ENCODE measurements at regions not wholly inside any gene's neighbourhood (a gene's known extent, or its start where the extent isn't known, plus 50 kb on each side); places are given as distances from the start of the nearest gene placed in this dataset.
"Not testable (repeated sequence)": the region's sequence is repeated elsewhere in the genome, so short reads cannot be mapped to it uniquely, and the experiment has no call there.

DNA sequence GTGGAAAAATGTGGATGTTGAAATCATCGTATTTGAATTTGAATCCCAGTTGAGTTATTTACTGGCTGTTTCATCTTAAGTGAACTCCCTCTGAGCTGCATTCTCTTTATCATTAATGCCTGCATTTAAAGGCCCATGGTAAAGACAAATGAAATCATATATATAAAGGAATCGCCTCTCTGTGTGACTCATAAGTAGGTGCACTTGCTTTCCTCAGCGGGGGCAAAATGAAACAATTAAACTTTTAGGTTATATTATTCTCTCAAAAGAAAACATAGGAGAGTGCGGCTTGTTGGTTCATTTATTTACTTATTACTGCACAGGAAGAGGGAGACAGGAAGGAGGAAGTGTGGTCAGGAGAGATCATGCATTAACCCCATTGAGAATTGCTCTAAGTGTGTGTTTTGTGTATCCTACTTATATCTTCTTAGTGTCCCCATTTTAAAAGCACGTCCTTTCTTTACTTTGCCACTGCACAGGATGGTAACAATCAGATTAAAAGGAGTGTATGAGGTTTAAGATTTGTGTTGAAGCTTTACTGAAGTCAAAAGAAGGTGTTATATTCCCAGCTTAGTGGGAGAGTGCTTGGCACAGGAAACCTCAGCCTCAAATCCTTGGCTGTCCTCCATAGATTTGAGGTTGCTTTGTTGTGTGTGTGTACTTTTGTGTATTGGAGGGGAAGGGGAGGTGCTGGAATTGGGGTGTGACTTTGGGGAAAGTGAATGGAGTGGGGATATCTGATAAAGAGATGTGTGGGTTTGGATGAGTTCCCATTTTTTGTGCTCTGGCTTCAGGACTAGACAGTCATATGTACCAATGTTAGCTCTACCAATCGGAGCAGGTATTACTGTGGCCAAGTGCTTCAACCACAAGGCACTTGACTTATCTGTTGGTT lies 595.8 kb upstream of the NR2F2 start:
- DNase-seq = no peak

GRCh38 chr15:95737060-95737459 lies 593.4 kb upstream of the NR2F2 start:
- DNase-seq = no peak

GRCh38 chr15:95739131-95739530 lies 591.4 kb upstream of the NR2F2 start:
- no peak for DNase-seq

DNA sequence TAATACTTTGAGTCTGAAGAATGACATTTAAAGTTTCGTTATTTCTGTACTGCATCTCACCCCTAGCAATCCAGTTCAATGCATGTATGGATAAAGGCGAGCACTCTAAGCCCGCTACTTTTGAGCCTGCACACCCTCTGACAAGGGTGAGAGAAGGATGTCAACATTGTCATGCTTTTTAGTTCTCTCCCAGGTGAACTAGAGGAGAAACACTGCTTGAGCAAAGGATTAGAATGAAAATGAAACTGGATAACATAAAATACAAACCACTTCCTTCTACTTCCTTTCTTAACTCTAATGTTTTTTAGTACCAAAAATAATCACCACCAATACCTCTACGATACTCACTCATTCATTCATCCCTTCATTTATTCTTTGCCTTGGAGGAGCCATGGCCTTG lies 588.7 kb upstream of the NR2F2 start:
- DNase-seq = no peak

- DNase-seq = no peak
These were observed 588.2 kb upstream of the NR2F2 start for GRCh38 chr15:95742256-95742655.

GRCh38 chr15:95742836-95743235 lies 587.7 kb upstream of the NR2F2 start:
- no peak for DNase-seq

DNA sequence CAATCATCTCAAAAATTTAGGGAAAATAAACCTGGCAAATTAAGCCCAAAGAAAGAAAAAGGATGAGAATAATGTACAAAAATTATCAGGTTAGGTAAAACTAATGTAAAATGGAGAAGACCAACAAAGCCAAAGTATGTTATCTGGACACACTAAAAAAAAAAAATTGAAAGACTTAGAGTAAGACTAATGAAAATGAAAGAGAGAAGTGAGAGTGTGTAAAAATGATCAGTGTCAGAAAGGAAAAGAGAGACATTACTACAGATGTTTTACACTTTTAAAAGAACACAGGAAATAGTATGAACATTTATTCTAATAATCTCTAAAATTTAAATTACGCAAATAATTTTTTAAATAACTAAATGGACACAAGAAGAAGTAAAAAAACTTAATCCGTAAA lies 573.3 kb upstream of the NR2F2 start:
- DNase-seq = no peak

DNA sequence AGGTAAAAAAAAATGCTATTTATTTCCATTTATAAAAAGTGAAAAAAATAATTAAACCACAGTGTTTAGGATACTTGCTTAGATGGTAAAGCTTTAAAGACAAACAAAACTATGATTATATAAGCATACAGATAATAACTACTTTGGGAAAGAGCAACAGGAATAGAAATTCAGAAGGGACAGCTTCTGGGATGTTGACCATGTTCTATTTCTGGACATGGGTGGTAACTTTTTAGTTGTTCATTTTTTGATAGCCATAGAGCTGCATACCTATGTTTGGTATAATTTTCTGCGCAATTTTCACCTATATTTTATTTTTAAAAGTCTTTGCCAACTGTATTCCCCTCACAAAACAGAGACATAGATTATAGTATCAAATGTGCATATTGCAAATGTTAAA lies 572.0 kb upstream of the NR2F2 start:
- DNase-seq = no peak

- DNase-seq = no peak
These were observed 571.6 kb upstream of the NR2F2 start for GRCh38 chr15:95758851-95759250.

GRCh38 chr15:95760508-95760907 lies 570.0 kb upstream of the NR2F2 start:
- DNase-seq = no peak

GRCh38 chr15:95761501-95762165 lies 568.9 kb upstream of the NR2F2 start:
- DNase-seq = no peak

GRCh38 chr15:95763426-95763825 lies 567.1 kb upstream of the NR2F2 start:
- no peak for DNase-seq

DNA sequence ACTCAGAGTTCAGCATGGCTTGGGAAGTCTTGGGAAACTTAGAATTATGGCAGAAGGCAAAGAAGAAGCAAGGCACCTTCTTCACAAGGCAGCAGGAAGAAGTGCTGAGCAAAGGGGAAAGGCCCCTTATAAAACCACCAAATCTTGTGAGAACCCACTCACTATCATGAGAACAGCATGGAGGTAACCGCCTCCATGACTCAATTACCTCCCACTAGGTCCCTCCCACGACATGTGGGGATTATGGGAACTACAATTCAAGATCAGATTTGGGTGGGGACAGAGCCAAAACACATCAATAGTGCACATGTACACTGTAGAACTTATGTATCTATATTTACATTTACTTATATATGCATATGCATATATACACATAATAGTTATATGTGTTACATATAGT lies 565.3 kb upstream of the NR2F2 start:
- DNase-seq = no peak

- DNase-seq = no peak
These were observed 560.3 kb upstream of the NR2F2 start for GRCh38 chr15:95770196-95770595.

DNA sequence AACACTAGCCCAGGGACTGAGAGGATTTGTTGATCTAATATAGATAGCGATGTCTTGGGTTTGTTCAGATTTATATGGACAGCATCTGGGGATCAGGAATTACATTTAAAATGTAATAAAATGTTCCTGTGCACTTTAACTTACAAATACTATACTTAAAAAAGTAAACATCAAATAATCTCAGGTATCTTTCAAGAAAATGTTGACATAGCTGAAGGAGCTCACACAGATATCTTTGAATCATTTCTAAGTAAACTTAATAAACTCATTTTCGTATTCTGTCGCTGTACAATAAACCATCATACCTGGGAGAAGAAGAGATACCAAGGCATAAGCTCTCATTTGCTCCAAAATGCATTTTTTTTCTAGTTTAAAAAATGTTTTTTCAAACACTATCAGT lies 557.5 kb upstream of the NR2F2 start:
- DNase-seq = no peak

GRCh38 chr15:95784508-95784907 lies 546.0 kb upstream of the NR2F2 start:
- DNase-seq = no peak

- not testable (repeated sequence) for DNase-seq
These were observed 545.2 kb upstream of the NR2F2 start for GRCh38 chr15:95785276-95785675.

GRCh38 chr15:95793231-95793630 lies 537.3 kb upstream of the NR2F2 start:
- DNase-seq = no peak

DNA sequence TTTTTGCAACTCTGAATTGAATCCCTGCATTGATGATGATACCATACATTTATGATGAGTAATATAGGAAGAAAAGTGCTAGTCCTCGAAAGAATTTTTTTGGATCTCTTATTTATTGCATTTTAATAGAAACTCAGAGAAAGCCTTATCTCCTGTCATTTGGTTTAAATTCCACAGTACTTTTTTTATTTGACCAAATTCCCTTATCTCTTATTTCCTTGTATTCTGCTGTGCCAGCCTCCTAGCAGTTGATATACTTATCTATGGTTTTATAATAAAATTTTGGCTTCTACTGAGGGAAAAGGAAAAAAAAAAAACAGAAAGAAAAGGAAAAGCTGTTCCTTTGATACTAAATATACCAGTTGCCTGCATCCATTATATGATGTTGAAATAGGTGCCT lies 535.1 kb upstream of the NR2F2 start:
- no peak for DNase-seq

GRCh38 chr15:95799286-95800200 lies 531.0 kb upstream of the NR2F2 start:
- no peak for DNase-seq

GRCh38 chr15:95804484-95804883 lies 526.0 kb upstream of the NR2F2 start:
- no peak for DNase-seq

GRCh38 chr15:95812491-95812890 lies 518.0 kb upstream of the NR2F2 start:
- DNase-seq = no peak

GRCh38 chr15:95814908-95815307 lies 515.6 kb upstream of the NR2F2 start:
- no peak for DNase-seq

Measured in stimulated activated CD4-positive, alpha-beta T cell treated with anti-CD3 and anti-CD28 coated beads, Interleukin-4, amount 100 ng/mL, for 1 hour (primary cell).